GM23248 (cell line): ENCODE measurements at regions not wholly inside any gene's neighbourhood (a gene's known extent, or its start where the extent isn't known, plus 50 kb on each side); places are given as distances from the start of the nearest gene placed in this dataset.

Source experiments
- EZH2 ChIP-seq: fragments of 200-600 bp; sonication (generic); IDR thresholded peaks from 2 replicates; pipeline ENCODE4 v1.6.1; 2018; ENCODE audit warnings: antibody characterized with exemption, mild to moderate bottlenecking; ENCODE audit not compliant: insufficient read depth, poor library complexity, severe bottlenecking
- EZH2phosphoT487 ChIP-seq: fragments of 200-600 bp; sonication (generic); IDR thresholded peaks from 2 replicates; pipeline ENCODE4 v1.6.1; 2018; ENCODE audit warnings: antibody characterized with exemption, moderate library complexity, mild to moderate bottlenecking, low read depth; ENCODE audit not compliant: insufficient read depth

GRCh38 chr15:70250208-70251201 lies 152.8 kb upstream of the TLE3 start:
- TF ChIP-seq EZH2phosphoT487 (no peak), EZH2 (no peak)
